Urinary bladder (tissue), 4 donors: ENCODE measurements at regions not wholly inside any gene's neighbourhood (a gene's known extent, or its start where the extent isn't known, plus 50 kb on each side); places are given as distances from the start of the nearest gene placed in this dataset. TPM values are rescaled to one million over a fixed set of nuclear protein-coding genes. Genes with fewer than 3 reads are reported as not detected.

Experiments
- DNase-seq: peaks from one replicate; pipeline ENCODE4 v3.0.0-alpha.2; 2015; ENCODE audit errors: extremely low spot score
- H3K27ac ChIP-seq: one replicate; pipeline ENCODE4 v1.5.1; 2013; ENCODE audit warnings: low read depth, mild to moderate bottlenecking, moderate library complexity
- H3K36me3 ChIP-seq: one replicate; pipeline ENCODE4 v1.6.1; 2013; ENCODE audit warnings: mild to moderate bottlenecking, moderate library complexity; ENCODE audit not compliant: insufficient read depth
- H3K4me1 ChIP-seq: one replicate; pipeline ENCODE4 v1.6.1; 2013; ENCODE audit warnings: mild to moderate bottlenecking, moderate library complexity; ENCODE audit not compliant: insufficient read depth
- H3K4me3 ChIP-seq: one replicate; pipeline ENCODE4 v1.5.1; 2013; ENCODE audit warnings: low read depth, low read length
- WGBS: extraction: QIAGEN DNeasy Blood & Tissue Kit; methylation state at CpG from one replicate; pipeline ENCODE4 v1.1.7; 2013; 5-methylcytosine and 5-hydroxymethylcytosine counted together
- small RNA-seq: library from RNA; depleted of rRNA; stranded (forward); fragments of <200 nt; gene quantifications from one replicate; pipeline ENCODE3, GENCODE V24; 2014
- donor health status: healthy with polysubstance abuse.
- donor health status: healthy.

DNA sequence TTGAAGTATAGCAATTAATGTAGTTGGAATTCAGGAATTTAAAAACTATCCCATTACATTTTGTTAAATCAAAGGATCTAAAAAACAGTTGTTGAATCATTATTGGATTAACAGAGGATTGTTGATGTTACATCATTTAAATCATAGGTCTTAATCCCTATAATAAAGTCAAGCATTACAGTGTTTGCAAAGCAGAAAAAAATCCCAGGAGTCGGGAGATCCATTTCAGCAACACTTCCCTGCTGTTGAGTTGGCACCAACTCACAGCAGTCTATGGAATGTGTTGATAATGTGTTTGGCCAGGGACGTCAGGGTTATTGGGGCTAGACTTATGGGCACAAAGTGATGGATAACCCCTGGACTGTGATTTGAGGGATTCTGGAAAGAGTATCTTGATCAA lies 99.1 kb upstream of the TMTC1 start:
- no peak overlapping the region for H3K27ac ChIP-seq
- DNase-seq, result no peak
- no peaks in the 10 kb centered on the region for H3K36me3 ChIP-seq
- whole genome bisulfite sequencing, result 28% methylated on average over 2 of the region's 2 CpGs
- no peak overlapping the region for H3K4me3 ChIP-seq
- H3K4me1 ChIP-seq, result no peaks in the 10 kb centered on the region

DNA sequence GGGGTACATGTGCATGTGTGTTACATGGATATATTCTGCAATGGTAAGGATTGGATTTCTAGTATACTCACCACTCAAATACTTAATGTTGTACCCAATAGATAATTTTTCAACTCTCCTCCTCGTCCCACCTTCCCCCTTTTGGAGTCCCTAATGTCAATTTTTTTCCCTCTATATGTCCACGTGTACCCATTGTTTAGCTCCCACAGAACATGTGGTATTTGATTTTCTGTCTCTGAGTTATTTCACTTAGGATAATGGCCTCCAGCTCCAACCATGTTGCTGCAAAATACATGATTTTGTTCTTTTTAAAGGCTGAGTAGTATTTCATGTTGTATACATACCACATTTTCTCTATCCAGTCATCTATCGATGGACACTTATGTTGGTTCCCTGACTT lies 97.2 kb upstream of the TMTC1 start:
- whole genome bisulfite sequencing, result 93% methylated on average over 3 of the region's 3 CpGs
- no peak for DNase-seq
- Histone ChIP-seq H3K4me1 (no peaks in the 10 kb centered on the region), H3K36me3 (no peaks in the 10 kb centered on the region), H3K4me3 (no peak overlapping the region), H3K27ac (no peak overlapping the region)

DNA sequence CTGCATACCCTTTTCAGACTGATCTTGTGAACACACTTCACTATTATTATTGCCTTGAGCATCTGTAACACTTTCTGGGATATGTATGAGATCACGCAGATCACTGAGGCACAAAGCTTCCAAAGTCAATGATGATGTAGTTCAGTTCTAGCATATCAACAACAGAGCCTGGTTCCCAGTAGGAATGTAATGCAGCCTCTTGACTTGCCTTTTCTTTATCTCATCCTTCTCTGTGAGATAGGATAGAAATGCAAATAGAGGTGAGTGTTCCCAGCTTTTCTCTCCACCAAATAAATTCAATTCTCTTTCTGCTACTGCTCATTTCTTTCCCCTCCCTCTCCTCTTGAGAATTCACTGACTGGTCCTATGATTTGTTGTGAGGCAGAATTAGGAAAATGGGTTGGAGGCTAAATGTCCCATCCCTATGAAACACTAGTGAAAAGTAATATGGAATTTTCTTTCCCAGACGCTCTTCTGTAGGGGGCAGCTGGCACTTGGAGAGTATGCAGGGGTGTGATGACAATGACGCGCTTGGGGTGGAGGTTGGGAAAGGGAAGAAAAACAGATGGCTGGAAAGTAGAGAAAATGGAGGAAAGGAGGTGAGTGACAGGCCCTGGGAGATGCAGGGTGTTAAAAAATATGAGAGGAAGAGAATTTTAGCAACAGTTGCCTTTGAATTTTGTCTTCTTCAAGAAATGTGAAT lies 96.0 kb upstream of the TMTC1 start:
- WGBS, result 88% methylated on average over 4 of the region's 4 CpGs
- Histone ChIP-seq H3K4me1 (no peaks in the 10 kb centered on the region), H3K4me3 (no peak overlapping the region), H3K36me3 (no peaks in the 10 kb centered on the region), H3K27ac (no peak overlapping the region)
- no peak for DNase-seq

DNA sequence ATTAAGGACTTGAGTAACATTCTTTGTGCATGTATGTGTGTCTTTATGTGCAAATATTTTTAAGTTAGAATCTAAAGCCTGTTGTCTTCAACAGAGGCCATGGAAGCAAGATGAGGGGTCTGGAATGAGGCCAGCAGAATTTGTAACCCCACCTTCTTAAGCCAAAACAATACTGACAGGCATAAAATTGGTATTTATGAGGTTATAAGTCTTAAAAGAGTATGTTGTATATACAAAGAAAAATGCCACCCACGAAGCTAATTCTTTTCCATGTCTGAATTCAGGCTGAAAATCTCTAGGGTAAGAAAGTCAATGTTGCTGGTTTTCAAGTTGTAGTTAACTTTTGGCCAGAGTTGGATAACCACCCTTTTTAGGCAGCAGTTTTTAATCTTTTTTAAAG lies 86.2 kb upstream of the TMTC1 start:
- Histone ChIP-seq H3K27ac (no peak overlapping the region), H3K4me1 (no peaks in the 10 kb centered on the region), H3K4me3 (no peak overlapping the region), H3K36me3 (no peaks in the 10 kb centered on the region)
- 19% methylated on average over 1 of the region's 1 CpG for WGBS
- DNase-seq, result no peak

DNA sequence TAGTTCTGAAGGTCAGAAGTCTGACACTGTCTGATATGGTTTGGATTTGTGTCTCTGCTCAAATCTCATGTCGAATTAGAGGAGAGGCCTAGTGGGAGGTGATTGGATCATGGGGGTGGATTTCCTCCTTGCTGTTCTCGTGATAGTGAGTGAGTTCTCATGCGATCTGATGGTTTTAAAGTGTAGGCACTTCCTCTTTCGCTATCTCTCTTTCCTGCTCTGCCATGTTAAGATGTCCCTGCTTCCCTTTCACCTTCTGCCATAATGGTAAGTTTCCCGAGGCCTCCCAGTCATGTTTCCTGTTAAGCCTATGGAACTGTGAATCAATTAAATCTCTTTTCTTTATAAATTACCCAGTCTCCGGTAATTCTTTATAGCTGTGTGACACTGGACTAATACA lies 84.1 kb upstream of the TMTC1 start:
- no peak overlapping the region for H3K4me3 ChIP-seq
- no peak overlapping the region for H3K27ac ChIP-seq
- 86% methylated on average over 6 of the region's 6 CpGs for WGBS
- H3K36me3 ChIP-seq, result no peaks in the 10 kb centered on the region
- DNase-seq, result no peak
- no peaks in the 10 kb centered on the region for H3K4me1 ChIP-seq

DNA sequence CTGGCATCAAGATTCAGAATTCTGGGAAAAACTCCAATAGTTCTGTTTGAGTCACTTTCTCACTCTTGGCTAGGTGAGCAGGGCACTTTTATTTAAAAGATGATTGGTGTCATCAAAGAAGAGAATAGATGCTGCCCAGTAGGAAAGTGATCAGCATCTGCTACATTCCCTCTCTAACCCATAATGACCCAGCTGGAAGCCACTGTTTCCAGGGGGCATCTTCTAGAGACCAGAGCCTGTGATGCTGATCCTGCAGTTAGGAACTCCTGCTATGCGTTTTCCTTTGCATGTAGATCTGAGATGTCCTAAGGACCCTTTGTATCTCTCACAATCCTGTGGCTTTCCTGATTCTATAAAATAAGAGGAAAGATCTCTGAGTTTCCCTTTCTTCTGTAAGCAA lies 79.9 kb upstream of the TMTC1 start:
- WGBS, result 68% methylated on average over 1 of the region's 1 CpG
- no peak for DNase-seq

DNA sequence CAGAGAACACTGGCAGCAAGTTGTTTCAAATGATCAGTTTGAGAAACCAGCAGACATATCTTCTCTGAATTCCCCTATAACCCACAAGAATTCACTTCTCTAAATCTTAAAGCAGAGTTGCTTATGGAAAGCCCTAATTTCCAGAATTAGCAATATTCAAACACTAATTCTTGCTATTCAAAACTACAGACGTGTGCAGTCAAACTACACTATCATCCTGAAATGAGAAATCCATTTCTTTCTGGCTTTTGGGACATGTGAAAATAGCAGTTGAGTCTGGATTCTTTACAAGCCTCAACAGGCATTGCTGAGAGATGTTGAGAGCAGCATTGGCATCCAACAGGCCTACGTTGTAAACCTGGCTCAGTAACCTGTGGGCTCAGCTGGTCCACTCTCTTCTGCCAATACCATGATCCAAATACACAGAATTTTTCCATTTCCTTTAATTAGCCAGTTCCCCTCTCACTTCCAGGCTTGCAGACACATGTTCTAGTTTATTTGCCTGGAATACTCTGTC lies 74.6 kb upstream of the TMTC1 start:
- 32% methylated on average over 2 of the region's 2 CpGs for WGBS
- no peak for DNase-seq

More for the DNA sequence above, 79.9 kb upstream of the TMTC1 start:
- Histone ChIP-seq H3K4me3 (no peak overlapping the region), H3K27ac (no peak overlapping the region), H3K36me3 (no peaks in the 10 kb centered on the region), H3K4me1 (no peaks in the 10 kb centered on the region)

DNA sequence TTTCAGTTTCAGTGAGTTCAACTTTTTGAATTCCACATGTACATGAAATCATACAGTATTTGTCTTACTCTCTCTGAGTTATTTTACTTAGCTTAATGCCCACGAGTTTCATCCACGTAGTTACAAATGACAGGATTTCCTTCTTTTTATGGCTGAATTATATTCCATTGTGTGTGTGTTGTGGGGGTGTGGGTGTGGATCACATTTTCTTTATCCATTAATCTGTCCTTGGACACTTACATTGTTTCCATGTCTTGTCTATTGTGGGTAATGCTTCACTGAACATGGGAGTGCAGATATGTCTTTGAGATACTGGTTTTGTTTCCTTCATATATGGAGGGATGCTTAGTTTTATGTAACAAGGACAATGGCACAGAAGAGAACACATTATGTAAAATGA lies 63.5 kb upstream of the TMTC1 start:
- Histone ChIP-seq H3K4me3 (no peak overlapping the region), H3K36me3 (no peaks in the 10 kb centered on the region), H3K4me1 (no peaks in the 10 kb centered on the region), H3K27ac (no peak overlapping the region)
- 74% methylated on average over 2 of the region's 2 CpGs for WGBS
- no peak for DNase-seq

More for the DNA sequence above, 74.6 kb upstream of the TMTC1 start:
- Histone ChIP-seq H3K27ac (no peak overlapping the region), H3K4me1 (no peaks in the 10 kb centered on the region), H3K36me3 (no peaks in the 10 kb centered on the region), H3K4me3 (no peak overlapping the region)

DNA sequence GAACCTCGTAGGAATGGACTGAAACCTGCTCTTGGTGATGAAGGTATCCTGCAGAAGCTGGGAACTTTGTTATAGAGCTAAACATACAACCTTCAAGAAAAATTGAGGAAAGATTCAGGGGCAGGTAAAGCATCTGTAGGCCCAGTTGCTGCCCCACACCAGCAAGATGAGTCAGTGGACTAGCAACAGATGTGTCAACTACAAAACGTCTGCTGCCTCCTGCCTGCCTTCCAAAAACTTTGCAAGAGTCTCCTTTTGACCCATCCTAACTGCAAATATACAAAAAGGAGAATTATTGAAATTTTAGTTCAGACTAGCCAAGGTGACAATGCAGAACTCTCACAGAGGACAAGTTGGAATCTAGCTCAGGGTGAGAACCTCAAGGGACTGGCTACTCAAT lies 60.9 kb upstream of the TMTC1 start:
- WGBS, result 58% methylated on average over 2 of the region's 2 CpGs
- DNase-seq, result no peak
- Histone ChIP-seq H3K36me3 (no peaks in the 10 kb centered on the region), H3K4me1 (no peaks in the 10 kb centered on the region), H3K27ac (no peak overlapping the region), H3K4me3 (no peak overlapping the region)

DNA sequence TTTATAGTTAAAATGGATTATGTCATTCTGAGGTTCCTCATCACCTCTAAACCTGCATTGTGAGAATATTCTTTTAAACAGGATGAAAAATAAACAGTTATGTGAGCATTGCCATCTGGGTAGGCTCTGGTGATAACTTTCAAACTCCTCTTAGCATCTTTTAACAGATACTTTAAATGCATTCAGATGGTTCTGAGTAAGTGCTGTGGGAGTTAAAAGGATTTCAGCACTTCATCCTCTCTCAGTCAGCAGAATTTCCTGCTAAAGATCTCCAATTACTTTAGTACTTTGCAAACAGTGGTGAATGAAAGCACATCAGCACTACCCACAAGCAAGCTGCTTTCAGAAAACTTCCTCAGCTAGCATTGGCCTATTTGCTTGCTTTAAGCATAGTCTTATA lies 59.3 kb upstream of the TMTC1 start:
- H3K27ac ChIP-seq, result no peak overlapping the region
- no peaks in the 10 kb centered on the region for H3K4me1 ChIP-seq
- no peak for DNase-seq
- H3K36me3 ChIP-seq, result no peaks in the 10 kb centered on the region
- H3K4me3 ChIP-seq, result no peak overlapping the region

DNA sequence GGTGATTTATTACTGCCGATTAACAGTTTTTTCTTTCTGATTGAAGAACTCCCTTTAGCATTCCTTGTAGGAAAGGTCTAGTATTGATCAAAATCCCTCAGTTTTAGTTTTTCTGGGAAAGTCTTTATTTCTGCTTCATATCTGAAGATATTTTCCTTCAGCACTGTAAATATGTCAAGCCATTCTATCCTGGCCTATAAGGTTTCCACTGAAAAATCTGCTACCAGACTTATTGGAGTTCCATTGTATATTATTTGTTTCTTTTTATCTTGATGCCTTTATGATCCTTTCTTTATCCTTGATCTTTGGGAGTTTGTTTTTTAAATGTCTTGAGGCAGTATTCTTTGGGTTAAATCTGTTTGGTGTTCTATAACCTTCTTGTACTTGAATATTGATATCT lies 55.0 kb upstream of the TMTC1 start:
- no peak overlapping the region for H3K27ac ChIP-seq
- H3K4me3 ChIP-seq, result no peak overlapping the region
- H3K4me1 ChIP-seq, result no peaks in the 10 kb centered on the region
- no peaks in the 10 kb centered on the region for H3K36me3 ChIP-seq
- DNase-seq, result no peak
- 95% methylated on average over 1 of the region's 1 CpG for WGBS

Small RNAs in the stretch of these regions (small RNA-seq; reads per million reads assigned to genes)
- gene AC023511.2 (not detected), gene RNA5SP356 (not detected)
